ENCODE measurements at regions not wholly inside any gene's neighbourhood (a gene's known extent, or its start where the extent isn't known, plus 50 kb on each side); places are given as distances from the start of the nearest gene placed in this dataset.

- WGBS (ENCODE audit: insufficient coverage) = 50% methylated on average over 1 of the region's 3 CpGs
- Mint-ChIP-seq H3K27me3 (no peaks in the 10 kb centered on the region), H3K4me3 (no peak overlapping the region), H3K27ac (no peak overlapping the region), H3K9me3 (peaks cover 0 to 7% (median 3%) of the 10 kb centered on the region in 3 donors), H3K36me3 (no peaks in the 10 kb centered on the region), H3K4me1 (no peaks in the 10 kb centered on the region)
- ChIA-PET CTCF (interaction anchor here in 1 of 2 donors (0.5 kb wide), 1 partner anchor 15 kb away, joined by 3 read pairs; no protein-coding TSS in a partner anchor), POLR2A (no interaction called here)
- H3K36me3 ChIP-seq (ENCODE audit: control insufficient read depth in 2 of 2, extremely low read depth in 1 of 2, insufficient read depth in 1 of 2, low read length in 1 of 2) = no peaks in the 10 kb centered on the region
- DNase-seq (no peak), ATAC-seq (replicated peaks in 1 of 4) (no peak)
- H3K27ac ChIP-seq (ENCODE audit: low read length) = no peak overlapping the region
- H3K27me3 ChIP-seq (replicated peaks in 1 of 2; ENCODE audit: control insufficient read depth in 2 of 2, extremely low read depth in 1 of 2, insufficient read depth in 2 of 2, low read length in 1 of 2) = no peaks in the 10 kb centered on the region
- no peak overlapping the region for H3K4me3 ChIP-seq (ENCODE audit: control insufficient read depth in 1 of 2, extremely low read depth in 1 of 2, low read length in 1 of 2)
- H3K4me1 ChIP-seq (ENCODE audit: control insufficient read depth in 1 of 2, extremely low read depth in 1 of 2, insufficient read depth in 2 of 2, low read length in 2 of 2) = no peaks in the 10 kb centered on the region
- H3K9me3 ChIP-seq = no peaks in the 10 kb centered on the region
These were observed 849.1 kb downstream of the USP25 start for GRCh38 chr21:16578912-16579311.

GRCh38 chr21:16579538-16579937, 849.8 kb downstream of the USP25 start:
- no peak overlapping the region for H3K4me3 Mint-ChIP-seq
- WGBS (ENCODE audit: insufficient coverage) = 76% methylated on average over 2 of the region's 3 CpGs
- no peaks in the 10 kb centered on the region for H3K4me1 Mint-ChIP-seq
- H3K36me3 Mint-ChIP-seq = no peaks in the 10 kb centered on the region
- ATAC-seq (replicated peaks in 1 of 4) = no peak
- Histone ChIP-seq H3K36me3 (ENCODE audit: control insufficient read depth in 2 of 2, extremely low read depth in 1 of 2, insufficient read depth in 1 of 2, low read length in 1 of 2) (no peaks in the 10 kb centered on the region), H3K27me3 (replicated peaks in 1 of 2; ENCODE audit: control insufficient read depth in 2 of 2, extremely low read depth in 1 of 2, insufficient read depth in 2 of 2, low read length in 1 of 2) (no peaks in the 10 kb centered on the region), H3K27ac (ENCODE audit: low read length) (no peak overlapping the region), H3K4me1 (ENCODE audit: control insufficient read depth in 1 of 2, extremely low read depth in 1 of 2, insufficient read depth in 2 of 2, low read length in 2 of 2) (no peaks in the 10 kb centered on the region), H3K9me3 (no peaks in the 10 kb centered on the region), H3K4me3 (ENCODE audit: control insufficient read depth in 1 of 2, extremely low read depth in 1 of 2, low read length in 1 of 2) (no peak overlapping the region)
- H3K27me3 Mint-ChIP-seq = no peaks in the 10 kb centered on the region
- ChIA-PET POLR2A (no interaction called here), CTCF (interaction anchor here in 1 of 2 donors (0.5 kb wide), 1 partner anchor 14 kb away, joined by 3 read pairs; no protein-coding TSS in a partner anchor)
- H3K27ac Mint-ChIP-seq = no peak overlapping the region
- peaks cover 0 to 7% (median 3%) of the 10 kb centered on the region in 3 donors for H3K9me3 Mint-ChIP-seq
- DNase-seq = no peak

- H3K4me3 Mint-ChIP-seq = no peak overlapping the region
- DNase-seq (no peak), ATAC-seq (replicated peaks in 1 of 4) (no peak)
- no peaks in the 10 kb centered on the region for H3K9me3 ChIP-seq
- H3K4me1 Mint-ChIP-seq = no peaks in the 10 kb centered on the region
- no peaks in the 10 kb centered on the region for H3K36me3 ChIP-seq (ENCODE audit: control insufficient read depth in 2 of 2, extremely low read depth in 1 of 2, insufficient read depth in 1 of 2, low read length in 1 of 2)
- H3K27ac ChIP-seq (ENCODE audit: low read length) = no peak overlapping the region
- no peak overlapping the region for H3K27ac Mint-ChIP-seq
- H3K27me3 Mint-ChIP-seq = no peaks in the 10 kb centered on the region
- no peak overlapping the region for H3K4me3 ChIP-seq (ENCODE audit: control insufficient read depth in 1 of 2, extremely low read depth in 1 of 2, low read length in 1 of 2)
- H3K27me3 ChIP-seq (replicated peaks in 1 of 2; ENCODE audit: control insufficient read depth in 2 of 2, extremely low read depth in 1 of 2, insufficient read depth in 2 of 2, low read length in 1 of 2) = no peaks in the 10 kb centered on the region
- H3K4me1 ChIP-seq (ENCODE audit: control insufficient read depth in 1 of 2, extremely low read depth in 1 of 2, insufficient read depth in 2 of 2, low read length in 2 of 2) = no peaks in the 10 kb centered on the region
- H3K36me3 Mint-ChIP-seq = no peaks in the 10 kb centered on the region
- peaks cover 0 to 4% (median 0%) of the 10 kb centered on the region in 3 donors for H3K9me3 Mint-ChIP-seq
- CTCF ChIA-PET = no interaction called here
- no CpG with 5 or more reads among the region's 2 CpGs for WGBS (ENCODE audit: insufficient coverage)
- POLR2A ChIA-PET = no interaction called here
These were observed 850.9 kb downstream of the USP25 start for GRCh38 chr21:16580661-16581060.

- H3K9me3 ChIP-seq = no peaks in the 10 kb centered on the region
- Mint-ChIP-seq H3K4me1 (no peaks in the 10 kb centered on the region), H3K27ac (no peak overlapping the region), H3K9me3 (no peaks in the 10 kb centered on the region), H3K27me3 (no peaks in the 10 kb centered on the region), H3K36me3 (no peaks in the 10 kb centered on the region), H3K4me3 (no peak overlapping the region)
- H3K36me3 ChIP-seq (ENCODE audit: control insufficient read depth in 2 of 2, extremely low read depth in 1 of 2, insufficient read depth in 1 of 2, low read length in 1 of 2) = no peaks in the 10 kb centered on the region
- DNase-seq (no peak), ATAC-seq (replicated peaks in 1 of 4) (no peak)
- no CpG with 5 or more reads among the region's 1 CpG for WGBS (ENCODE audit: insufficient coverage)
- no peak overlapping the region for H3K4me3 ChIP-seq (ENCODE audit: control insufficient read depth in 1 of 2, extremely low read depth in 1 of 2, low read length in 1 of 2)
- no peak overlapping the region for H3K27ac ChIP-seq (ENCODE audit: low read length)
- no peaks in the 10 kb centered on the region for H3K27me3 ChIP-seq (replicated peaks in 1 of 2; ENCODE audit: control insufficient read depth in 2 of 2, extremely low read depth in 1 of 2, insufficient read depth in 2 of 2, low read length in 1 of 2)
- no peaks in the 10 kb centered on the region for H3K4me1 ChIP-seq (ENCODE audit: control insufficient read depth in 1 of 2, extremely low read depth in 1 of 2, insufficient read depth in 2 of 2, low read length in 2 of 2)
- ChIA-PET CTCF (no interaction called here), POLR2A (no interaction called here)
These were observed 853.8 kb downstream of the USP25 start for GRCh38 chr21:16583556-16583955.

- Histone ChIP-seq H3K9me3 (no peaks in the 10 kb centered on the region), H3K4me3 (ENCODE audit: control insufficient read depth in 1 of 2, extremely low read depth in 1 of 2, low read length in 1 of 2) (no peak overlapping the region), H3K4me1 (ENCODE audit: control insufficient read depth in 1 of 2, extremely low read depth in 1 of 2, insufficient read depth in 2 of 2, low read length in 2 of 2) (no peaks in the 10 kb centered on the region), H3K27me3 (replicated peaks in 1 of 2; ENCODE audit: control insufficient read depth in 2 of 2, extremely low read depth in 1 of 2, insufficient read depth in 2 of 2, low read length in 1 of 2) (no peaks in the 10 kb centered on the region), H3K36me3 (ENCODE audit: control insufficient read depth in 2 of 2, extremely low read depth in 1 of 2, insufficient read depth in 1 of 2, low read length in 1 of 2) (no peaks in the 10 kb centered on the region), H3K27ac (ENCODE audit: low read length) (no peak overlapping the region)
- H3K36me3 Mint-ChIP-seq = no peaks in the 10 kb centered on the region
- CTCF ChIA-PET = no interaction called here
- H3K4me3 Mint-ChIP-seq = no peak overlapping the region
- no peaks in the 10 kb centered on the region for H3K27me3 Mint-ChIP-seq
- H3K9me3 Mint-ChIP-seq = no peaks in the 10 kb centered on the region
- ATAC-seq (replicated peaks in 1 of 4) = no peak
- no peak overlapping the region for H3K27ac Mint-ChIP-seq
- H3K4me1 Mint-ChIP-seq = no peaks in the 10 kb centered on the region
- no peak for DNase-seq
- WGBS (ENCODE audit: insufficient coverage) = no CpG with 5 or more reads among the region's 1 CpG
- POLR2A ChIA-PET = no interaction called here
These were observed 855.0 kb downstream of the USP25 start for GRCh38 chr21:16584756-16585155.

- H3K4me3 Mint-ChIP-seq = no peak overlapping the region
- CTCF ChIA-PET = interaction anchor here in 1 of 2 donors (0.7 kb wide), 1 partner anchor 246 kb away, joined by 4 read pairs; no protein-coding TSS in a partner anchor
- Histone ChIP-seq H3K4me3 (ENCODE audit: control insufficient read depth in 1 of 2, extremely low read depth in 1 of 2, low read length in 1 of 2) (no peak overlapping the region), H3K4me1 (ENCODE audit: control insufficient read depth in 1 of 2, extremely low read depth in 1 of 2, insufficient read depth in 2 of 2, low read length in 2 of 2) (no peaks in the 10 kb centered on the region), H3K9me3 (no peaks in the 10 kb centered on the region), H3K27me3 (replicated peaks in 1 of 2; ENCODE audit: control insufficient read depth in 2 of 2, extremely low read depth in 1 of 2, insufficient read depth in 2 of 2, low read length in 1 of 2) (no peaks in the 10 kb centered on the region), H3K36me3 (ENCODE audit: control insufficient read depth in 2 of 2, extremely low read depth in 1 of 2, insufficient read depth in 1 of 2, low read length in 1 of 2) (no peaks in the 10 kb centered on the region), H3K27ac (ENCODE audit: low read length) (no peak overlapping the region)
- H3K4me1 Mint-ChIP-seq = no peaks in the 10 kb centered on the region
- no peak for ATAC-seq (replicated peaks in 1 of 4)
- no peak overlapping the region for H3K27ac Mint-ChIP-seq
- POLR2A ChIA-PET = no interaction called here
- H3K36me3 Mint-ChIP-seq = no peaks in the 10 kb centered on the region
- no peak for DNase-seq
- no CpG with 5 or more reads among the region's 3 CpGs for WGBS (ENCODE audit: insufficient coverage)
- H3K9me3 Mint-ChIP-seq = no peaks in the 10 kb centered on the region
- H3K27me3 Mint-ChIP-seq = no peaks in the 10 kb centered on the region
These were observed 856.1 kb downstream of the USP25 start for GRCh38 chr21:16585896-16586295.

- H3K9me3 Mint-ChIP-seq = peaks cover 0 to 1% (median 1%) of the 10 kb centered on the region in 3 donors
- Histone ChIP-seq H3K27me3 (replicated peaks in 1 of 2; ENCODE audit: control insufficient read depth in 2 of 2, extremely low read depth in 1 of 2, insufficient read depth in 2 of 2, low read length in 1 of 2) (no peaks in the 10 kb centered on the region), H3K27ac (ENCODE audit: low read length) (no peak overlapping the region), H3K4me1 (ENCODE audit: control insufficient read depth in 1 of 2, extremely low read depth in 1 of 2, insufficient read depth in 2 of 2, low read length in 2 of 2) (no peaks in the 10 kb centered on the region), H3K4me3 (ENCODE audit: control insufficient read depth in 1 of 2, extremely low read depth in 1 of 2, low read length in 1 of 2) (no peak overlapping the region), H3K9me3 (no peaks in the 10 kb centered on the region), H3K36me3 (ENCODE audit: control insufficient read depth in 2 of 2, extremely low read depth in 1 of 2, insufficient read depth in 1 of 2, low read length in 1 of 2) (no peaks in the 10 kb centered on the region)
- POLR2A ChIA-PET = no interaction called here
- DNase-seq = no peak
- H3K27me3 Mint-ChIP-seq = no peaks in the 10 kb centered on the region
- WGBS (ENCODE audit: insufficient coverage) = no CpG with 5 or more reads among the region's 6 CpGs
- no peak overlapping the region for H3K27ac Mint-ChIP-seq
- ATAC-seq (replicated peaks in 1 of 4) = no peak
- CTCF ChIA-PET = no interaction called here
- no peaks in the 10 kb centered on the region for H3K36me3 Mint-ChIP-seq
- H3K4me3 Mint-ChIP-seq = no peak overlapping the region
- H3K4me1 Mint-ChIP-seq = no peaks in the 10 kb centered on the region
These were observed 857.4 kb downstream of the USP25 start for GRCh38 chr21:16587141-16587581.

Data from T-cell (primary cell).